Fibroblast of the aortic adventitia (primary cell): ENCODE measurements at regions not wholly inside any gene's neighbourhood (a gene's known extent, or its start where the extent isn't known, plus 50 kb on each side); places are given as distances from the start of the nearest gene placed in this dataset.

ENCODE experiments used
- DNase-seq: peaks from one replicate; pipeline ENCODE4 v3.0.0-alpha.2; 2010; ENCODE audit warnings: low read depth
- H3K4me3 ChIP-seq: 2 replicates; pipeline ENCODE4 v1.5.1; 2011; ENCODE audit warnings: low read depth, mild to moderate bottlenecking, control low read depth, low read length, moderate library complexity
- CTCF ChIP-seq: IDR thresholded peaks from 2 replicates; pipeline ENCODE4 v1.5.1; 2011; ENCODE audit warnings: mild to moderate bottlenecking, low read length, control low read depth, inconsistent platforms; ENCODE audit not compliant: insufficient read depth

GRCh38 chr7:131130324-131130723 is 197.4 kb upstream of the MKLN1 start:
- no peak for TF ChIP-seq CTCF
- DNase-seq: no peak
- H3K4me3 ChIP-seq: no peak overlapping the region

- no peak overlapping the region for H3K4me3 ChIP-seq
- no peak for DNase-seq
- no peak for TF ChIP-seq CTCF
These were observed 196.5 kb upstream of the MKLN1 start for GRCh38 chr7:131131012-131131745.

- no peak for DNase-seq
- TF ChIP-seq CTCF: no peak
- no peak overlapping the region for H3K4me3 ChIP-seq
These were observed 195.8 kb upstream of the MKLN1 start for GRCh38 chr7:131131746-131132431.

- H3K4me3 ChIP-seq: no peak overlapping the region
- no peak for DNase-seq
- TF ChIP-seq CTCF: no peak
These were observed 188.2 kb upstream of the MKLN1 start for GRCh38 chr7:131139462-131139861.

- H3K4me3 ChIP-seq: no peak overlapping the region
- TF ChIP-seq CTCF: no peak
- DNase-seq: no peak
These were observed 186.2 kb upstream of the MKLN1 start for GRCh38 chr7:131141443-131141967.

GRCh38 chr7:131143869-131144268 is 183.8 kb upstream of the MKLN1 start:
- H3K4me3 ChIP-seq: no peak overlapping the region
- DNase-seq: no peak
- no peak for TF ChIP-seq CTCF

GRCh38 chr7:131145026-131145425 is 182.7 kb upstream of the MKLN1 start:
- DNase-seq: no peak
- no peak overlapping the region for H3K4me3 ChIP-seq
- TF ChIP-seq CTCF: no peak
